Breast epithelium (tissue), 4 donors: ENCODE measurements at regions not wholly inside any gene's neighbourhood (a gene's known extent, or its start where the extent isn't known, plus 50 kb on each side); places are given as distances from the start of the nearest gene placed in this dataset.

Source experiments
- DNase-seq, 2 donors: peaks; one replicate each; pipeline ENCODE4 v3.0.0-alpha.2; 2019; ENCODE audit warnings: low spot score in 2 of 2
- H3K27ac ChIP-seq, 2 donors: fragments of 200-600 bp; sonication (generic) in 1 of 2; one replicate each; pipeline ENCODE4 v1.5.1; 2016 to 2019; ENCODE audit warnings: mild to moderate bottlenecking in 1 of 2
- H3K27me3 ChIP-seq, 2 donors: fragments of 200-600 bp; sonication (generic) in 1 of 2; one replicate each; pipeline versions ENCODE4 v1.5.1 to v1.6.0; 2017 to 2019; ENCODE audit warnings: control low read depth in 1 of 2, mild to moderate bottlenecking in 1 of 2
- H3K36me3 ChIP-seq: fragments of 200-600 bp; one replicate; pipeline ENCODE4 v1.5.1; 2019
- H3K4me1 ChIP-seq, 2 donors: fragments of 200-600 bp; sonication (generic); one replicate each; pipeline ENCODE4 v1.5.1; 2016 to 2019; ENCODE audit warnings: control low read depth in 1 of 2
- H3K4me3 ChIP-seq, 3 donors: fragments of 200-600 bp; sonication (generic); 1 replicate in 2 of 3; 2 replicates in 1 of 3; pipeline ENCODE4 v1.5.1; 2016 to 2019; ENCODE audit warnings: mild to moderate bottlenecking in 3 of 3, moderate library complexity in 2 of 3
- H3K9me3 ChIP-seq, 2 donors: fragments of 200-600 bp; sonication (generic) in 1 of 2; one replicate each; pipeline ENCODE4 v1.5.1; 2016 to 2019; ENCODE audit warnings: control low read depth in 1 of 2
- CTCF ChIP-seq, 3 donors: fragments of 450-650 bp; IDR thresholded peaks; one replicate each; pipeline ENCODE4 v1.5.1; 2016 to 2017; ENCODE audit warnings: antibody characterized with exemption in 3 of 3, mild to moderate bottlenecking in 3 of 3, moderate library complexity in 3 of 3
- POLR2A ChIP-seq: fragments of 450-650 bp; IDR thresholded peaks from one replicate; pipeline ENCODE4 v1.6.1; 2016; ENCODE audit warnings: antibody characterized with exemption, mild to moderate bottlenecking, moderate library complexity
- POLR2AphosphoS5 ChIP-seq, 3 donors: sonication (generic); formaldehyde crosslinking; IDR thresholded peaks; one replicate each; pipeline ENCODE4 v1.6.1; 2017; ENCODE audit warnings: antibody characterized with exemption in 3 of 3
- intact Hi-C: fragments of 100-400 bp; cut with DNase I; formaldehyde crosslinking; loops from one replicate; pipeline ENCODE4 v1.15.1; 2023; ENCODE audit warnings: low total_unique reads

GRCh38 chr16:54341892-54342776 is 55.5 kb upstream of the IRX3 start:
- TF ChIP-seq POLR2A (no peak), POLR2AphosphoS5 (IDR thresholded peaks at IDR 0.05) (peak in 1 of 3 donors; percentile 61)
- Histone ChIP-seq H3K4me1 (no peaks in the 10 kb centered on the region), H3K9me3 (no peaks in the 10 kb centered on the region), H3K27ac (peak overlapping the region; percentile 75 to 91), H3K36me3 (no peaks in the 10 kb centered on the region), H3K4me3 (peak overlapping the region in 1 of 3 donors; percentile 31), H3K27me3 (no peaks in the 10 kb centered on the region)
- intact Hi-C loops = no loop called here
- DNase-seq = peak in 1 of 2 donors; percentile 74

GRCh38 chr16:54340531-54340930 is 53.9 kb upstream of the IRX3 start:
- Histone ChIP-seq H3K27ac (no peak overlapping the region), H3K4me3 (no peak overlapping the region), H3K9me3 (no peaks in the 10 kb centered on the region), H3K4me1 (no peaks in the 10 kb centered on the region), H3K36me3 (no peaks in the 10 kb centered on the region), H3K27me3 (no peaks in the 10 kb centered on the region)
- DNase-seq = no peak
- intact Hi-C loops = no loop called here
- TF ChIP-seq POLR2AphosphoS5 (IDR thresholded peaks at IDR 0.05) (no peak), POLR2A (no peak), CTCF (IDR thresholded peaks at IDR 0.05) (no peak)

GRCh38 chr16:54336631-54337204 is 50.1 kb upstream of the IRX3 start:
- TF ChIP-seq POLR2A = no peak
- Histone ChIP-seq H3K27me3 (no peaks in the 10 kb centered on the region), H3K27ac (no peak overlapping the region), H3K4me1 (no peaks in the 10 kb centered on the region), H3K36me3 (no peaks in the 10 kb centered on the region), H3K4me3 (no peak overlapping the region), H3K9me3 (no peaks in the 10 kb centered on the region)
- intact Hi-C loops = no loop called here
- DNase-seq = no peak
